ENCODE measurements at regions not wholly inside any gene's neighbourhood (a gene's known extent, or its start where the extent isn't known, plus 50 kb on each side); places are given as distances from the start of the nearest gene placed in this dataset.
"Not testable (repeated sequence)": the region's sequence is repeated elsewhere in the genome, so short reads cannot be mapped to it uniquely, and the experiment has no call there.

- Mint-ChIP-seq H3K36me3 (ENCODE audit: low read depth) (no peaks in the 10 kb centered on the region), H3K27ac (no peak overlapping the region), H3K4me1 (ENCODE audit: low read depth) (no peaks in the 10 kb centered on the region), H3K4me3 (no peak overlapping the region), H3K27me3 (no peaks in the 10 kb centered on the region), H3K9me3 (peaks cover 8% of the 10 kb centered on the region)
- POLR2A ChIA-PET = no interaction called here
- CTCF ChIA-PET = no interaction called here
- DNase-seq = no peak
- no peak for ATAC-seq
- no peak for TF ChIP-seq CTCF (IDR thresholded peaks at IDR 0.05)
- intact Hi-C loops (cut with micrococcal nuclease) = no loop called here
Measured at GRCh38 chr5:67921004-67921601, 294.5 kb upstream of the PIK3R1 start.

GRCh38 chr5:67919532-67919931 lies 296.0 kb upstream of the PIK3R1 start:
- H3K27ac Mint-ChIP-seq; H3K9me3 Mint-ChIP-seq; CTCF ChIA-PET; H3K4me1 Mint-ChIP-seq (ENCODE audit: low read depth); H3K36me3 Mint-ChIP-seq (ENCODE audit: low read depth); H3K4me3 Mint-ChIP-seq; POLR2A ChIA-PET; intact Hi-C loops (cut with micrococcal nuclease); DNase-seq; ATAC-seq; H3K27me3 Mint-ChIP-seq: not testable (repeated sequence)

- intact Hi-C loops (cut with micrococcal nuclease) = no loop called here
- Mint-ChIP-seq H3K4me3 (no peak overlapping the region), H3K27me3 (peaks cover 2% of the 10 kb centered on the region), H3K4me1 (ENCODE audit: low read depth) (no peaks in the 10 kb centered on the region), H3K27ac (no peak overlapping the region), H3K9me3 (peaks cover 8% of the 10 kb centered on the region), H3K36me3 (ENCODE audit: low read depth) (no peaks in the 10 kb centered on the region)
- CTCF ChIA-PET = interaction anchor here (1.1 kb wide), 1 partner anchor 15 kb away, joined by 3 read pairs; no protein-coding TSS in a partner anchor
- no peak for DNase-seq
- no peak for ATAC-seq
- POLR2A ChIA-PET = no interaction called here
- no peak for TF ChIP-seq CTCF (IDR thresholded peaks at IDR 0.05)
Measured at GRCh38 chr5:67917561-67917960, 298.0 kb upstream of the PIK3R1 start.

- Mint-ChIP-seq H3K27me3 (peaks cover 4% of the 10 kb centered on the region), H3K4me1 (ENCODE audit: low read depth) (no peaks in the 10 kb centered on the region), H3K36me3 (ENCODE audit: low read depth) (no peaks in the 10 kb centered on the region), H3K27ac (no peak overlapping the region), H3K9me3 (no peaks in the 10 kb centered on the region), H3K4me3 (no peak overlapping the region)
- ATAC-seq (no peak), DNase-seq (no peak)
- TF ChIP-seq CTCF (IDR thresholded peaks at IDR 0.05) = no peak
- ChIA-PET CTCF (no interaction called here), POLR2A (no interaction called here)
- intact Hi-C loops (cut with micrococcal nuclease) = no loop called here
Measured at GRCh38 chr5:67910546-67910945, 305.0 kb upstream of the PIK3R1 start.

- intact Hi-C loops (cut with micrococcal nuclease) = no loop called here
- ChIA-PET CTCF (no interaction called here), POLR2A (no interaction called here)
- H3K36me3 Mint-ChIP-seq (ENCODE audit: low read depth) = no peaks in the 10 kb centered on the region
- DNase-seq (no peak), ATAC-seq (no peak)
- H3K27me3 Mint-ChIP-seq = peaks cover 2% of the 10 kb centered on the region
- no peak for TF ChIP-seq CTCF (IDR thresholded peaks at IDR 0.05)
- H3K9me3 Mint-ChIP-seq = no peaks in the 10 kb centered on the region
- H3K27ac Mint-ChIP-seq = no peak overlapping the region
- H3K4me1 Mint-ChIP-seq (ENCODE audit: low read depth) = no peaks in the 10 kb centered on the region
- H3K4me3 Mint-ChIP-seq = no peak overlapping the region
Measured at GRCh38 chr5:67908126-67908765, 307.3 kb upstream of the PIK3R1 start.
